ENCODE measurements at regions not wholly inside any gene's neighbourhood (a gene's known extent, or its start where the extent isn't known, plus 50 kb on each side); places are given as distances from the start of the nearest gene placed in this dataset.

DNA sequence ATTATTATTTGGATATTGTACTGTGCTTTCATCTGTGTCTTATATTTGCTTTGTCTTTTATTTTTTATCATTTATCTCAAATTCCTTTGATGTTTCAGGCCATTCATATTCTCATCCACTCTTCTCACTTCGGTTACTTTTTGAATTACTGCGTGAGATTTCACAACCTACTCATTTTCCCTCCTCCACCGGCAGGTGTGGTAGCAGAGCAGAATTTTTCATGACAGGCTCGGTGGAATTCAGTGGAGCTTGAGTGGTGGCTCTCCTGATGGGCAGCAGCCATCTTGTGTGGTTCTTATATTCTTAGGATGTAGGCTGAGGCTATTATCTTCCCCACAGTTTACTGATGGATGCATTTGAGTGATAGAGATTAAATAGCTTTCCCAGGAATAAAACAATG lies 92.3 kb upstream of the IVNS1ABP start:
- TF ChIP-seq, protein P1, sequence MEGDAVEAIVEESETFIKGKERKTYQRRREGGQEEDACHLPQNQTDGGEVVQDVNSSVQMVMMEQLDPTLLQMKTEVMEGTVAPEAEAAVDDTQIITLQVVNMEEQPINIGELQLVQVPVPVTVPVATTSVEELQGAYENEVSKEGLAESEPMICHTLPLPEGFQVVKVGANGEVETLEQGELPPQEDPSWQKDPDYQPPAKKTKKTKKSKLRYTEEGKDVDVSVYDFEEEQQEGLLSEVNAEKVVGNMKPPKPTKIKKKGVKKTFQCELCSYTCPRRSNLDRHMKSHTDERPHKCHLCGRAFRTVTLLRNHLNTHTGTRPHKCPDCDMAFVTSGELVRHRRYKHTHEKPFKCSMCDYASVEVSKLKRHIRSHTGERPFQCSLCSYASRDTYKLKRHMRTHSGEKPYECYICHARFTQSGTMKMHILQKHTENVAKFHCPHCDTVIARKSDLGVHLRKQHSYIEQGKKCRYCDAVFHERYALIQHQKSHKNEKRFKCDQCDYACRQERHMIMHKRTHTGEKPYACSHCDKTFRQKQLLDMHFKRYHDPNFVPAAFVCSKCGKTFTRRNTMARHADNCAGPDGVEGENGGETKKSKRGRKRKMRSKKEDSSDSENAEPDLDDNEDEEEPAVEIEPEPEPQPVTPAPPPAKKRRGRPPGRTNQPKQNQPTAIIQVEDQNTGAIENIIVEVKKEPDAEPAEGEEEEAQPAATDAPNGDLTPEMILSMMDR (IDR thresholded peaks at IDR 0.05), result no peak
- no peak for TF ChIP-seq POLR2A (IDR thresholded peaks at IDR 0.05)
